WTC11 (cell line): ENCODE measurements at regions not wholly inside any gene's neighbourhood (a gene's known extent, or its start where the extent isn't known, plus 50 kb on each side); places are given as distances from the start of the nearest gene placed in this dataset.

Experiments
- ATAC-seq: fragments of 200-7000 bp; cut with Tn5 transposase; 2 replicates; pipeline ENCODE4 v1.10.0; 2021; ENCODE audit warnings: mild to moderate bottlenecking, moderate library complexity
- CTCF ChIA-PET: fragments of 300-600 bp; sonication (Branson Sonifier 250); formaldehyde crosslinking; loops from one replicate; lab custom pipeline; 2021; ENCODE audit warnings: antibody characterized with exemption; lab: Charles Lee
- POLR2A ChIA-PET: fragments of 350-600 bp; sonication (Branson Sonifier 250); formaldehyde crosslinking; loops from one replicate; lab custom pipeline; 2021; ENCODE audit warnings: antibody characterized with exemption; lab: Charles Lee
- DNase-seq: peaks from one replicate; pipeline ENCODE4 v3.0.0; 2021; ENCODE audit warnings: low spot score
- H3K27ac Mint-ChIP-seq: 2 replicates; pipeline ENCODE4 v1.8.0; 2021; ENCODE audit warnings: mixed read lengths
- H3K27me3 Mint-ChIP-seq: 2 replicates; pipeline ENCODE4 v1.8.0; 2021; ENCODE audit warnings: low read depth, mild to moderate bottlenecking, moderate library complexity, mixed read lengths
- H3K36me3 Mint-ChIP-seq: 2 replicates; pipeline ENCODE4 v1.8.0; 2021; ENCODE audit warnings: mixed read lengths
- H3K4me1 Mint-ChIP-seq: 2 replicates; pipeline ENCODE4 v1.8.0; 2022; ENCODE audit warnings: mixed read lengths
- H3K4me3 Mint-ChIP-seq: 2 replicates; pipeline ENCODE4 v1.8.0; 2021; ENCODE audit warnings: mild to moderate bottlenecking, moderate library complexity, mixed read lengths
- H3K9me3 Mint-ChIP-seq: 2 replicates; pipeline ENCODE4 v1.8.0; 2021; ENCODE audit warnings: mixed read lengths
- AR ChIP-seq: fragments of 250-450 bp; sonication (Bioruptor Pico); IDR thresholded peaks from 2 replicates; pipeline ENCODE4 v1.9.0; 2021; ENCODE audit warnings: mild to moderate bottlenecking
- ATF1 ChIP-seq: sonication (generic); formaldehyde crosslinking; IDR thresholded peaks from 2 replicates; pipeline ENCODE4 v1.8.1; 2023; ENCODE audit warnings: mild to moderate bottlenecking, moderate library complexity, missing genetic modification reagents
- ATF6 ChIP-seq: sonication (generic); formaldehyde crosslinking; IDR thresholded peaks from 2 replicates; pipeline ENCODE4 v1.8.1; 2023; ENCODE audit warnings: mild to moderate bottlenecking, missing genetic modification reagents
- EMX1 ChIP-seq: fragments of 250-450 bp; sonication (Bioruptor Pico); IDR thresholded peaks from 2 replicates; pipeline ENCODE4 v1.8.0; 2021; ENCODE audit warnings: mild to moderate bottlenecking
- ESRRA ChIP-seq: sonication (generic); formaldehyde crosslinking; IDR thresholded peaks from 2 replicates; pipeline ENCODE4 v1.8.1; 2022; ENCODE audit warnings: mild to moderate bottlenecking, missing genetic modification reagents, borderline replicate concordance
- ETV6 ChIP-seq: sonication (generic); formaldehyde crosslinking; IDR thresholded peaks from 2 replicates; pipeline ENCODE4 v1.8.1; 2022; ENCODE audit warnings: mild to moderate bottlenecking, missing genetic modification reagents
- FOXJ3 ChIP-seq: sonication (generic); formaldehyde crosslinking; IDR thresholded peaks from 2 replicates; pipeline ENCODE4 v1.9.0; 2021; ENCODE audit warnings: missing genetic modification reagents, mild to moderate bottlenecking, borderline replicate concordance
- FOXP1 ChIP-seq: sonication (generic); formaldehyde crosslinking; IDR thresholded peaks from 2 replicates; pipeline ENCODE4 v1.8.0; 2022; ENCODE audit warnings: missing genetic modification reagents, mild to moderate bottlenecking, moderate library complexity, borderline replicate concordance
- FOXP4 ChIP-seq: sonication (generic); formaldehyde crosslinking; IDR thresholded peaks from 2 replicates; pipeline ENCODE4 v1.8.0; 2022; ENCODE audit warnings: mild to moderate bottlenecking, missing genetic modification reagents
- MLX ChIP-seq: sonication (generic); formaldehyde crosslinking; IDR thresholded peaks from 2 replicates; pipeline ENCODE4 v1.8.1; 2023; ENCODE audit warnings: mild to moderate bottlenecking, missing genetic modification reagents, moderate library complexity
- NR1H2 ChIP-seq: sonication (generic); formaldehyde crosslinking; IDR thresholded peaks from 2 replicates; pipeline ENCODE4 v1.9.0; 2021; ENCODE audit warnings: mild to moderate bottlenecking, moderate library complexity, missing genetic modification reagents
- SP1 ChIP-seq: sonication (generic); formaldehyde crosslinking; conservative IDR thresholded peaks from 2 replicates; pipeline ENCODE4 v1.8.1; 2022; ENCODE audit warnings: missing genetic modification reagents
- ZNF219 ChIP-seq: sonication (generic); formaldehyde crosslinking; IDR thresholded peaks from 2 replicates; pipeline ENCODE4 v1.8.0; 2023; ENCODE audit warnings: missing genetic modification reagents, mild to moderate bottlenecking, borderline replicate concordance
- ZNF281 ChIP-seq: sonication (generic); formaldehyde crosslinking; IDR thresholded peaks from 2 replicates; pipeline ENCODE4 v1.8.0; 2023; ENCODE audit warnings: mild to moderate bottlenecking, missing genetic modification reagents
- ZNF423 ChIP-seq: fragments of 250-450 bp; sonication (Bioruptor Pico); IDR thresholded peaks from 2 replicates; pipeline ENCODE4 v2.1.2; 2022; ENCODE audit warnings: mild to moderate bottlenecking, moderate library complexity
- ZNF425 ChIP-seq: fragments of 250-450 bp; sonication (Bioruptor Pico); conservative IDR thresholded peaks from 2 replicates; pipeline ENCODE4 v1.9.0; 2021; ENCODE audit warnings: mild to moderate bottlenecking
- ZNF671 ChIP-seq: fragments of 250-450 bp; sonication (Bioruptor Pico); IDR thresholded peaks from 2 replicates; pipeline ENCODE4 v1.8.0; 2021; ENCODE audit warnings: mild to moderate bottlenecking
- TF ChIP-seq, protein P1 (sequence below): sonication (generic); formaldehyde crosslinking; IDR thresholded peaks from 2 replicates; pipeline ENCODE4 v1.8.1; 2022; ENCODE audit warnings: low read depth, mild to moderate bottlenecking, moderate library complexity, missing genetic modification reagents, borderline replicate concordance

DNA sequence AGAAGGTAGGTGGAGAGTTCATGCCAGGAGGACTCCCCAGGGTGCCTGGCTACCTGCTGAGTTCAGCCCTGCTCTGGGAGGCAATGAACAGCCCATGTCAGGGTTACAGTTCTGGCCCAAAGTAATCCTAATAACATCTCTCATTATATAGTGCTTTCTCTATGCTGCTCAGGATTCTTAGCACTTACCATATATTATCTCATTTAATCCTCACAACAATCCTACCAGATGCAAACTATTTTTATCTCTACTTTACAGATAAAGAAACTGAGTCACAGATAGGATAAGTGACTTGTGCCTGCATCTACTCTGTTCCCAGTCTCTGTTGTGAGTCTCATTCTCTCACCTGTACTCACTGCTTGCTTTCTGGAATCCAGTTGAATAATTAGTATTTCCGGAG lies 105.1 kb upstream of the NFE2L3 start:
- Mint-ChIP-seq H3K27me3 (no peaks in the 10 kb centered on the region), H3K36me3 (no peaks in the 10 kb centered on the region), H3K4me3 (no peak overlapping the region), H3K27ac (no peak overlapping the region), H3K4me1 (peaks cover 11% of the 10 kb centered on the region; the same call in 1 of the 2 replicates), H3K9me3 (peaks cover 20% of the 10 kb centered on the region)
- CTCF ChIA-PET = no interaction called here
- no peak for DNase-seq
- POLR2A ChIA-PET = no interaction called here
- TF ChIP-seq ESRRA (CRISPR knock-in tag) = no peak
- no peak for TF ChIP-seq ZNF671 (CRISPR knock-in tag)
- TF ChIP-seq FOXP1 (CRISPR knock-in tag) = no peak
- no peak for TF ChIP-seq MLX (CRISPR knock-in tag)
- no peak for TF ChIP-seq ETV6 (CRISPR knock-in tag)
- TF ChIP-seq AR (CRISPR knock-in tag) = no peak
- TF ChIP-seq ZNF425 (CRISPR knock-in tag) = no peak
- TF ChIP-seq ZNF219 (CRISPR knock-in tag) = no peak
- TF ChIP-seq ATF1 (CRISPR knock-in tag) = no peak
- no peak for TF ChIP-seq EMX1 (CRISPR knock-in tag)
- no peak for TF ChIP-seq FOXJ3 (CRISPR knock-in tag)
- TF ChIP-seq, protein P1, sequence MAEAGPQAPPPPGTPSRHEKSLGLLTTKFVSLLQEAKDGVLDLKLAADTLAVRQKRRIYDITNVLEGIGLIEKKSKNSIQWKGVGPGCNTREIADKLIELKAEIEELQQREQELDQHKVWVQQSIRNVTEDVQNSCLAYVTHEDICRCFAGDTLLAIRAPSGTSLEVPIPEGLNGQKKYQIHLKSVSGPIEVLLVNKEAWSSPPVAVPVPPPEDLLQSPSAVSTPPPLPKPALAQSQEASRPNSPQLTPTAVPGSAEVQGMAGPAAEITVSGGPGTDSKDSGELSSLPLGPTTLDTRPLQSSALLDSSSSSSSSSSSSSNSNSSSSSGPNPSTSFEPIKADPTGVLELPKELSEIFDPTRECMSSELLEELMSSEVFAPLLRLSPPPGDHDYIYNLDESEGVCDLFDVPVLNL (CRISPR knock-in tag) = no peak
- TF ChIP-seq ZNF423 (CRISPR knock-in tag) = no peak
- TF ChIP-seq ZNF281 (CRISPR knock-in tag) = no peak
- no peak for TF ChIP-seq SP1 (CRISPR knock-in tag)
- no peak for TF ChIP-seq ATF6 (CRISPR knock-in tag)
- no peak for TF ChIP-seq FOXP4
- TF ChIP-seq NR1H2 (CRISPR knock-in tag) = no peak
- no peak for ATAC-seq
